GM23338 (cell line): ENCODE measurements at regions not wholly inside any gene's neighbourhood (a gene's known extent, or its start where the extent isn't known, plus 50 kb on each side); places are given as distances from the start of the nearest gene placed in this dataset.

Experiments
- CREB1 ChIP-seq: fragments of 250-450 bp; sonication (Bioruptor Pico); IDR thresholded peaks from 2 replicates; pipeline ENCODE4 v1.5.0; 2020; ENCODE audit warnings: low read depth, mild to moderate bottlenecking, moderate library complexity
- CTCF ChIP-seq, 2 experiments: fragments of 200-600 bp in 1 of 2; sonication (generic) in 1 of 2; conservative IDR thresholded peaks; 2 replicates each; pipeline versions ENCODE4 v1.5.1 to v1.6.1; 2016 to 2017; ENCODE audit warnings: antibody characterized with exemption in 2 of 2, low read depth in 2 of 2, mild to moderate bottlenecking in 2 of 2, moderate library complexity in 1 of 2
- ETS1 ChIP-seq: IDR thresholded peaks from 2 replicates; pipeline ENCODE4 v1.6.1; 2016; ENCODE audit warnings: antibody characterized with exemption
- EZH2 ChIP-seq: fragments of 200-600 bp; sonication (generic); IDR thresholded peaks from one replicate; pipeline ENCODE4 v1.8.0; 2017; ENCODE audit warnings: antibody characterized with exemption, mild to moderate bottlenecking, low read depth; ENCODE audit not compliant: unreplicated experiment
- EZH2phosphoT487 ChIP-seq: fragments of 200-600 bp; sonication (generic); IDR thresholded peaks from one replicate; pipeline ENCODE4 v1.8.1; 2018; ENCODE audit warnings: antibody characterized with exemption; ENCODE audit not compliant: unreplicated experiment
- JUNB ChIP-seq: IDR thresholded peaks from one replicate; pipeline ENCODE4 v1.6.1; 2016; ENCODE audit warnings: antibody characterized with exemption; ENCODE audit not compliant: unreplicated experiment
- NANOG ChIP-seq: IDR thresholded peaks from 2 replicates; pipeline ENCODE4 v1.6.1; 2016; ENCODE audit warnings: antibody characterized with exemption, borderline replicate concordance
- POLR2AphosphoS5 ChIP-seq: IDR thresholded peaks from 2 replicates; pipeline ENCODE4 v1.6.1; 2016; ENCODE audit warnings: antibody characterized with exemption, low read depth
- REST ChIP-seq: IDR thresholded peaks from one replicate; pipeline ENCODE4 v1.6.1; 2018; ENCODE audit warnings: antibody characterized with exemption; ENCODE audit not compliant: unreplicated experiment
- STAT1 ChIP-seq: IDR thresholded peaks from one replicate; pipeline ENCODE4 v1.6.1; 2016; ENCODE audit warnings: antibody characterized with exemption; ENCODE audit not compliant: unreplicated experiment
- ZNF114 ChIP-seq: fragments of 250-450 bp; sonication (Bioruptor Pico); IDR thresholded peaks from 2 replicates; pipeline ENCODE4 v1.5.0; 2020; ENCODE audit warnings: mild to moderate bottlenecking, moderate library complexity
- ZNF331 ChIP-seq: fragments of 250-450 bp; sonication (Bioruptor Pico); IDR thresholded peaks from 2 replicates; pipeline ENCODE4 v1.5.0; 2020; ENCODE audit warnings: low read depth, mild to moderate bottlenecking, moderate library complexity
- ZNF462 ChIP-seq: fragments of 250-450 bp; sonication (Bioruptor Pico); IDR thresholded peaks from 2 replicates; pipeline ENCODE4 v1.5.0; 2020; ENCODE audit warnings: mild to moderate bottlenecking, moderate library complexity

GRCh38 chrX:13123247-13123856, 78.9 kb upstream of the FAM9C start:
- TF ChIP-seq CTCF (conservative IDR thresholded peaks at IDR 0.05; ENCODE audit: low read depth in 2 of 2): no peak
- no peak for TF ChIP-seq EZH2phosphoT487
- TF ChIP-seq EZH2: no peak
- no peak for TF ChIP-seq POLR2AphosphoS5
- TF ChIP-seq ZNF114 (CRISPR knock-in tag): no peak
- no peak for TF ChIP-seq CREB1 (CRISPR knock-in tag)
- no peak for TF ChIP-seq REST
- no peak for TF ChIP-seq ZNF331 (CRISPR knock-in tag)
- TF ChIP-seq ETS1: no peak
- no peak for TF ChIP-seq JUNB
- no peak for TF ChIP-seq STAT1
- no peak for TF ChIP-seq NANOG
- TF ChIP-seq ZNF462: no peak
